LNCAP (cell line): ENCODE measurements at regions not wholly inside any gene's neighbourhood (a gene's known extent, or its start where the extent isn't known, plus 50 kb on each side); places are given as distances from the start of the nearest gene placed in this dataset.

Source experiments
- CTCF ChIP-seq: fragments of 450-650 bp; IDR thresholded peaks from 2 replicates; pipeline ENCODE4 v1.5.1; 2017; ENCODE audit warnings: mild to moderate bottlenecking

- TF ChIP-seq CTCF = no peak
These were observed 112.4 kb upstream of the ZNF217 start for GRCh38 chr20:53706008-53706465.

- TF ChIP-seq CTCF = no peak
These were observed 109.0 kb upstream of the ZNF217 start for GRCh38 chr20:53702617-53703016.

GRCh38 chr20:53699906-53700305 is 106.3 kb upstream of the ZNF217 start:
- no peak for TF ChIP-seq CTCF

- TF ChIP-seq CTCF = no peak
These were observed 105.5 kb upstream of the ZNF217 start for GRCh38 chr20:53699085-53699674.

- TF ChIP-seq CTCF = no peak
These were observed 104.8 kb upstream of the ZNF217 start for GRCh38 chr20:53698371-53698978.

GRCh38 chr20:53695797-53696527 is 102.3 kb upstream of the ZNF217 start:
- TF ChIP-seq CTCF = no peak

- no peak for TF ChIP-seq CTCF
These were observed 99.7 kb upstream of the ZNF217 start for GRCh38 chr20:53693262-53693871.
